GM13976 (cell line): ENCODE measurements at regions not wholly inside any gene's neighbourhood (a gene's known extent, or its start where the extent isn't known, plus 50 kb on each side); places are given as distances from the start of the nearest gene placed in this dataset.

Experiments
- DNase-seq: peaks from one replicate; pipeline ENCODE4 v3.0.0; 2012; ENCODE audit warnings: low spot score
- in situ Hi-C: fragments of 300-500 bp; cut with MboI; formaldehyde crosslinking; loops from one replicate; pipeline ENCODE4 v1.12.0; 2022; ENCODE audit warnings: low sequenced_read_pairs, mixed read lengths, inconsistent platforms; ENCODE audit not compliant: unreplicated experiment
- TF ChIP-seq, protein P1 (sequence below): IDR thresholded peaks from 2 replicates; pipeline ENCODE4 v1.5.1; 2012; ENCODE audit warnings: borderline replicate concordance, mild to moderate bottlenecking; ENCODE audit not compliant: insufficient read depth; ENCODE audit errors: extremely low read depth, missing control alignments, control extremely low read depth

DNA sequence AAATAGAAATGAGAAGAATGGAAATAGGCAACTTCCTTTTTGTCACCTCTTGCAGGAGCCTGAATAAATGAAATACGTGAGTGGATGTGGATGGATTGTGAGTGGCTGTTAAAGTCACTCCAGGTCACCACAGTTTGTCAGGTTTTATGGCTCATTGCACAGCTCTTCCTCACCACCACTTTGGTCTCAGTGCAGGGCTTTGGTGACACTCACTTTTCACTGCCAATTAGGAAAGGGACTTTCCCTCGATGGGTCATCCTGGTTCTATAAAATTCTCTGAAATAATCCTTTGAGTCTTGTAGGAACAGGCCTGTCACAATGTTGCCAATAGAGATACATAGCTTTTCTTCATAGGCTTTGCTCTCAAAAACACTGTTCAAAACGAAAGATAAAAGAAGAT is 172.4 kb upstream of the C11orf87 start:
- TF ChIP-seq, protein P1, sequence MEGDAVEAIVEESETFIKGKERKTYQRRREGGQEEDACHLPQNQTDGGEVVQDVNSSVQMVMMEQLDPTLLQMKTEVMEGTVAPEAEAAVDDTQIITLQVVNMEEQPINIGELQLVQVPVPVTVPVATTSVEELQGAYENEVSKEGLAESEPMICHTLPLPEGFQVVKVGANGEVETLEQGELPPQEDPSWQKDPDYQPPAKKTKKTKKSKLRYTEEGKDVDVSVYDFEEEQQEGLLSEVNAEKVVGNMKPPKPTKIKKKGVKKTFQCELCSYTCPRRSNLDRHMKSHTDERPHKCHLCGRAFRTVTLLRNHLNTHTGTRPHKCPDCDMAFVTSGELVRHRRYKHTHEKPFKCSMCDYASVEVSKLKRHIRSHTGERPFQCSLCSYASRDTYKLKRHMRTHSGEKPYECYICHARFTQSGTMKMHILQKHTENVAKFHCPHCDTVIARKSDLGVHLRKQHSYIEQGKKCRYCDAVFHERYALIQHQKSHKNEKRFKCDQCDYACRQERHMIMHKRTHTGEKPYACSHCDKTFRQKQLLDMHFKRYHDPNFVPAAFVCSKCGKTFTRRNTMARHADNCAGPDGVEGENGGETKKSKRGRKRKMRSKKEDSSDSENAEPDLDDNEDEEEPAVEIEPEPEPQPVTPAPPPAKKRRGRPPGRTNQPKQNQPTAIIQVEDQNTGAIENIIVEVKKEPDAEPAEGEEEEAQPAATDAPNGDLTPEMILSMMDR, result no peak
- in situ Hi-C loops, result no loop called here
- DNase-seq, result no peak

DNA sequence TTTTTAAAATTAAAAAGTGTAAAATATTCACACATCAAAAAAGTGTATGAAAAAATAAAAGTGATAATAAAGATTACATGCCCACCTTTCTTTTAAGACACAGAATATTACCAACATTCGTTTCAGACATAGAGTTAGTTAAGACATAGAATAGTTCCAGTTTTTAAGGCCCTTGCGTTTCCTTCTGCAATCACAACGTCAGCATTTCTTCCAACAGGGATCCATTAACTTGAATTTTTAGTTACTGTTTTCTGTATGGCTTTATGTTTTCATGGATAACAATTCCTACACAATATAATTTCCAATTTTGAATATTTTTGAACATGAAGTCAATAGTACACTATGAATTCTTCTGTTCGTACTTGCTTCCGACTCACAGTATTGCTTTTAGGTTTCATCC is 170.8 kb upstream of the C11orf87 start:
- TF ChIP-seq, protein P1, result no peak
- in situ Hi-C loops, result no loop called here
- no peak for DNase-seq

DNA sequence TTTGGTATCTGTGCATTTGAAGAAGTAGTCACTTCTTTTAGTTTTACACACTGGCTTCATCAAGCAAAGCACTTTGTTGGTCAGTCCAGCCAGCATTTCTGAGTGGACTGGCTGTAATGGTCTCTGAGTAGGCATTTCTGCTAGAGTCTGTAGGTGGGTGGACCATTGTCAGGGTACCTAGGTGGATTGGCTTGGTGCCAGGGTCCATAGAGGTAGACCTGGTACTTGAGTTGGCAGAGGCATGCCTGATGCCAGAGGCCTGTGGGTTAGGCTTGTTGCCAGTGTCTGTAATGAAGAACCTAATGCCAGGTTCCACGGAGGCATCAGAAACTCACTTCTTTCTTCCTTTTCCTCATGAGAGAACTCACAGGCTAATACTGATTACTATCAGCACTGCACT is 157.9 kb upstream of the C11orf87 start:
- in situ Hi-C loops, result no loop called here
- TF ChIP-seq, protein P1, result no peak
- no peak for DNase-seq

DNA sequence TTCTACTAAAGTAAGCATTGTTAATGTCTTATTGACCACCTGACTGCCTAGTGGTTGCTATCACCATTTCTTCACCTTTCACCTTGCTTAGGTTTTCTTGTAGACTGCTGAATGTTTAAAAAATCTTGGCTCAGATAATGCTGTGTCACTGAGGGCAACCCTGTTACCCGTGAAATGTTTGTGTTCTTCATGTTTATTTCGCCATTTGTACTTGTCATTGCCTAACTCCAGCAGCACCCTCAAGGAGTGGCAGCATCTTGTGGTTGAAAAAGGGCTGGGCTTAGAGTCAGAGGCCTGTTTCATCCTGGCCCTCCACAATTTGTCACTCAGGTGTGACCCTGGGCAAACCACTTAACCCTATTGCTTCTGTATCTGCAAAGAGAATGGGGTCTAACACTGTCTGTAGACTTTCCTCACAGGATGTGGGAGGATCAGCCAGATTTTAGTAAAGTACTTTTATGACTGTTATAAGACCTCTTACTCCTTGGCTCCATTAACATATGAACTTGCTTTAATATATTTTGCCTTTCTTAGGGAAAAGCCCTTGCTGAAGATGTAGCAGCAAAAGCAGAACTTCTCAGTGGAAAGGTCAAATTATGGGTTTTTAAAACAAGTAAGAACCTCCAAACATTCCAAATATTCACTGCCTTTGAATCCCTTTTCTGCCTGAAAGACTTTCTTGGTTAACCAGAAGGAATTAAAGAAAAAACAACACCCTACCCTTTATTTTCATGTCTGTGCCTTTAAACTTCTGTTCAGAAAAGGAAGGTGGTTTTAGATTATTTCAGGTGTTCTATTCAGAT is 154.5 kb upstream of the C11orf87 start:
- in situ Hi-C loops, result no loop called here
- DNase-seq, result no peak
- TF ChIP-seq, protein P1, result no peak

DNA sequence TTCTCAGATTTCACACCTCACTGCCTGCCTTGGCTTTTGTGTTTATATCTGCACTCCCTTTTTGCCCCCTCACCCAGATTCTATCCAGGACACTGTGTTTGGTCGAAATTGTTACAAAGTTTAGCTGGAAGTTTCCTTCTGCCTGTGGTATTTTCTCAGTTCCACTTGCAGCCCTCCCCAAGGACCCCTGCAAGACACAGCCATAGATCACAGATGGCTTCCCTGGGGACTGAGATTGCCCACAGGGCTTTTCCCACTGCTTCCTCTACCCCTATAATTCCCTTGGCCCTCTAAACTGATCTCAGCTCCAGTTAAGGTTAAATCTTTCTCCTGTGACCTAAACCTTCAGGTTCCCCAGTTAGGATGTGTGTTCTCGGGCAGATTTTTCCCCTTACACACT is 146.1 kb upstream of the C11orf87 start:
- TF ChIP-seq, protein P1, result no peak
- in situ Hi-C loops, result no loop called here
- DNase-seq, result no peak

DNA sequence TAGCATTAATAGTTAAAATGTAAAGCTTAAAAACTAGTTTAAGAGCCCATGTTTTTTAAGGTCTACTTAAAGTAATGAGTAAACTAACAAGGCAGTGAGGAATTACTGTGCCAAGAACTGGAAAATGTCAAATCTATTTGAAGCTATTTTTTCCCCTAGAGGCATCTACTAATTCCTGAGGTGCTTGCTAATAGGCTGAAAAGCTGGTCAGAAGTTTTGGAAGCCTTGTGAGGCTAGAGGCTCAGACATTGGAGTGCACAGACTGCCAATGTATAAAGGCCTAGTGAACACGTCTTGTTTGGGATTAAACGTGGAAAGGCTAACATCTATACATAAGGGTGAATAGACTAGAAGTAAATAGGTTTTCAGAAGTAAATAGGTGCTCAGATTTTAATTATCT is 136.5 kb upstream of the C11orf87 start:
- in situ Hi-C loops, result no loop called here
- TF ChIP-seq, protein P1, result no peak
- no peak for DNase-seq
